ENCODE measurements at regions not wholly inside any gene's neighbourhood (a gene's known extent, or its start where the extent isn't known, plus 50 kb on each side); places are given as distances from the start of the nearest gene placed in this dataset.

DNA sequence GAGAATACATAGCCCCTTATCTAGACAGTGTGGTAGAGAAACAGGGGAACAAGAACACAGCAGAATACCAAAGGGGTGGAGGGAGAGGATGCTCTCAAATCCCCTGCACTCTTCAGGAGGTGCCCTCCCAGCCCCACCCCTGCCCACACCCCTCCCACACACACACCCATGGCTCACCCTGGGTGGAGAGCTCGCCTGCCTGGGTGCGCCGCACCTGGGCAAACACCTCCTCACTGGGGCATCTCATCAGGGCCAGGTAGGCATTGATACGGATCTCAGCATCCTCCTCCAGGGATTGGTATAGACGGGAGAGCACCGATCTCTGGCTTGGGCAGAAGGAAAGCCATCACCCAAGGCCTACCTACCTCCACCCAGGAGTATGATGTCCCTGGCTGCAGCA, 95.2 kb downstream of the LITAF start:
- intact Hi-C loops (cut with micrococcal nuclease; ENCODE audit: unreplicated experiment) (no loop called here), in situ Hi-C loops (cut with HindIII; ENCODE audit: extremely low pct_ligation_motif_present, low pct_unique_long_range_greater_than_20kb) (no loop called here)
- Histone ChIP-seq H3K4me2 (ENCODE audit: low read depth, low read length) (no peak overlapping the region), H4K20me1 (ENCODE audit: insufficient read depth, low read length) (no peaks in the 10 kb centered on the region), H3K4me3 (replicated peaks in 1 of 3; ENCODE audit: insufficient read depth in 1 of 3, low read depth in 2 of 3, low read length in 3 of 3) (no peak overlapping the region), H3K36me3 (replicated peaks in 1 of 2; ENCODE audit: control insufficient read depth in 1 of 2, insufficient read depth in 2 of 2, low read length in 2 of 2) (no peaks in the 10 kb centered on the region), H3K4me1 (ENCODE audit: insufficient read depth, low read length) (peaks cover 38% of the 10 kb centered on the region), H3K27me3 (ENCODE audit: control insufficient read depth in 1 of 2, insufficient read depth in 2 of 2, low read length in 2 of 2) (no peaks in the 10 kb centered on the region), H3K9ac (ENCODE audit: insufficient read depth, low read depth, low read length) (no peak overlapping the region), H2AFZ (ENCODE audit: low read length) (no peak overlapping the region), H3K27ac (ENCODE audit: extremely low read length, insufficient read depth, low read length) (no peak overlapping the region), H3K9me3 (ENCODE audit: low read length) (no peaks in the 10 kb centered on the region), H3K79me2 (ENCODE audit: insufficient read depth, low read length) (no peaks in the 10 kb centered on the region)
- no peak for FAIRE-seq
- DNase-seq (ENCODE audit: low spot score), result no peak
- BruUV-seq (replicated peaks), result no TSS peak
- ATAC-seq, result no peak
- 71% methylated on average over 6 of the region's 6 CpGs for WGBS (ENCODE audit: low lambda C conversion rate)
- POLR2A ChIA-PET, result no interaction called here
- CTCF ChIA-PET (ENCODE audit: low intra/inter-chr PET ratio, low total read pairs), result no interaction called here
- no peak for TF ChIP-seq NONO (IDR thresholded peaks at IDR 0.05)
- no peak for TF ChIP-seq NONO (CRISPR knock-in tag; conservative IDR thresholded peaks at IDR 0.05)
- TF ChIP-seq PTBP1 (IDR thresholded peaks at IDR 0.05; ENCODE audit: low read depth, low read length, poor library complexity, severe bottlenecking), result no peak
- TF ChIP-seq, protein P1, sequence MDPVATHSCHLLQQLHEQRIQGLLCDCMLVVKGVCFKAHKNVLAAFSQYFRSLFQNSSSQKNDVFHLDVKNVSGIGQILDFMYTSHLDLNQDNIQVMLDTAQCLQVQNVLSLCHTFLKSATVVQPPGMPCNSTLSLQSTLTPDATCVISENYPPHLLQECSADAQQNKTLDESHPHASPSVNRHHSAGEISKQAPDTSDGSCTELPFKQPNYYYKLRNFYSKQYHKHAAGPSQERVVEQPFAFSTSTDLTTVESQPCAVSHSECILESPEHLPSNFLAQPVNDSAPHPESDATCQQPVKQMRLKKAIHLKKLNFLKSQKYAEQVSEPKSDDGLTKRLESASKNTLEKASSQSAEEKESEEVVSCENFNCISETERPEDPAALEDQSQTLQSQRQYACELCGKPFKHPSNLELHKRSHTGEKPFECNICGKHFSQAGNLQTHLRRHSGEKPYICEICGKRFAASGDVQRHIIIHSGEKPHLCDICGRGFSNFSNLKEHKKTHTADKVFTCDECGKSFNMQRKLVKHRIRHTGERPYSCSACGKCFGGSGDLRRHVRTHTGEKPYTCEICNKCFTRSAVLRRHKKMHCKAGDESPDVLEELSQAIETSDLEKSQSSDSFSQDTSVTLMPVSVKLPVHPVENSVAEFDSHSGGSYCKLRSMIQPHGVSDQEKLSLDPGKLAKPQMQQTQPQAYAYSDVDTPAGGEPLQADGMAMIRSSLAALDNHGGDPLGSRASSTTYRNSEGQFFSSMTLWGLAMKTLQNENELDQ (CRISPR knock-in tag; IDR thresholded peaks at IDR 0.05; ENCODE audit: borderline replicate concordance), result no peak
- TF ChIP-seq CREB1 (IDR thresholded peaks at IDR 0.05), result no peak
- TF ChIP-seq CREB1 (CRISPR knock-in tag; IDR thresholded peaks at IDR 0.05), result no peak
- TF ChIP-seq PLRG1 (conservative IDR thresholded peaks at IDR 0.05), result no peak
- TF ChIP-seq SRF (IDR thresholded peaks at IDR 0.05; ENCODE audit: low read depth, low read length), result no peak
- TF ChIP-seq ZSCAN12 (CRISPR knock-in tag; IDR thresholded peaks at IDR 0.05), result no peak
- TF ChIP-seq, protein P2, sequence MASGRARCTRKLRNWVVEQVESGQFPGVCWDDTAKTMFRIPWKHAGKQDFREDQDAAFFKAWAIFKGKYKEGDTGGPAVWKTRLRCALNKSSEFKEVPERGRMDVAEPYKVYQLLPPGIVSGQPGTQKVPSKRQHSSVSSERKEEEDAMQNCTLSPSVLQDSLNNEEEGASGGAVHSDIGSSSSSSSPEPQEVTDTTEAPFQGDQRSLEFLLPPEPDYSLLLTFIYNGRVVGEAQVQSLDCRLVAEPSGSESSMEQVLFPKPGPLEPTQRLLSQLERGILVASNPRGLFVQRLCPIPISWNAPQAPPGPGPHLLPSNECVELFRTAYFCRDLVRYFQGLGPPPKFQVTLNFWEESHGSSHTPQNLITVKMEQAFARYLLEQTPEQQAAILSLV (CRISPR knock-in tag; IDR thresholded peaks at IDR 0.05; ENCODE audit: borderline replicate concordance), result no peak
- TF ChIP-seq, protein P3, sequence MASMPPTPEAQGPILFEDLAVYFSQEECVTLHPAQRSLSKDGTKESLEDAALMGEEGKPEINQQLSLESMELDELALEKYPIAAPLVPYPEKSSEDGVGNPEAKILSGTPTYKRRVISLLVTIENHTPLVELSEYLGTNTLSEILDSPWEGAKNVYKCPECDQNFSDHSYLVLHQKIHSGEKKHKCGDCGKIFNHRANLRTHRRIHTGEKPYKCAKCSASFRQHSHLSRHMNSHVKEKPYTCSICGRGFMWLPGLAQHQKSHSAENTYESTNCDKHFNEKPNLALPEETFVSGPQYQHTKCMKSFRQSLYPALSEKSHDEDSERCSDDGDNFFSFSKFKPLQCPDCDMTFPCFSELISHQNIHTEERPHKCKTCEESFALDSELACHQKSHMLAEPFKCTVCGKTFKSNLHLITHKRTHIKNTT (CRISPR knock-in tag; IDR thresholded peaks at IDR 0.05), result no peak
- TF ChIP-seq ZNF20 (CRISPR knock-in tag; IDR thresholded peaks at IDR 0.05), result no peak
- TF ChIP-seq, protein P4, sequence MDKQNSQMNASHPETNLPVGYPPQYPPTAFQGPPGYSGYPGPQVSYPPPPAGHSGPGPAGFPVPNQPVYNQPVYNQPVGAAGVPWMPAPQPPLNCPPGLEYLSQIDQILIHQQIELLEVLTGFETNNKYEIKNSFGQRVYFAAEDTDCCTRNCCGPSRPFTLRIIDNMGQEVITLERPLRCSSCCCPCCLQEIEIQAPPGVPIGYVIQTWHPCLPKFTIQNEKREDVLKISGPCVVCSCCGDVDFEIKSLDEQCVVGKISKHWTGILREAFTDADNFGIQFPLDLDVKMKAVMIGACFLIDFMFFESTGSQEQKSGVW (CRISPR knock-in tag; IDR thresholded peaks at IDR 0.05; ENCODE audit: borderline replicate concordance), result no peak
- TF ChIP-seq ZNF326 (CRISPR knock-in tag; IDR thresholded peaks at IDR 0.05; ENCODE audit: borderline replicate concordance), result no peak
- TF ChIP-seq ARNT2 (CRISPR knock-in tag; IDR thresholded peaks at IDR 0.05; ENCODE audit: low read depth), result no peak
- TF ChIP-seq NFE2 (CRISPR knock-in tag; IDR thresholded peaks at IDR 0.05), result no peak
- no peak for TF ChIP-seq TOPORS (CRISPR knock-in tag; IDR thresholded peaks at IDR 0.05)
- TF ChIP-seq, protein P5, sequence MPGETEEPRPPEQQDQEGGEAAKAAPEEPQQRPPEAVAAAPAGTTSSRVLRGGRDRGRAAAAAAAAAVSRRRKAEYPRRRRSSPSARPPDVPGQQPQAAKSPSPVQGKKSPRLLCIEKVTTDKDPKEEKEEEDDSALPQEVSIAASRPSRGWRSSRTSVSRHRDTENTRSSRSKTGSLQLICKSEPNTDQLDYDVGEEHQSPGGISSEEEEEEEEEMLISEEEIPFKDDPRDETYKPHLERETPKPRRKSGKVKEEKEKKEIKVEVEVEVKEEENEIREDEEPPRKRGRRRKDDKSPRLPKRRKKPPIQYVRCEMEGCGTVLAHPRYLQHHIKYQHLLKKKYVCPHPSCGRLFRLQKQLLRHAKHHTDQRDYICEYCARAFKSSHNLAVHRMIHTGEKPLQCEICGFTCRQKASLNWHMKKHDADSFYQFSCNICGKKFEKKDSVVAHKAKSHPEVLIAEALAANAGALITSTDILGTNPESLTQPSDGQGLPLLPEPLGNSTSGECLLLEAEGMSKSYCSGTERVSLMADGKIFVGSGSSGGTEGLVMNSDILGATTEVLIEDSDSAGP (CRISPR knock-in tag; IDR thresholded peaks at IDR 0.05; ENCODE audit: borderline replicate concordance), result no peak
- TF ChIP-seq ZNF337 (CRISPR knock-in tag; IDR thresholded peaks at IDR 0.05; ENCODE audit: borderline replicate concordance, low read depth), result no peak

Data from HepG2 (cell line).